DOHH2 (cell line): ENCODE measurements at regions not wholly inside any gene's neighbourhood (a gene's known extent, or its start where the extent isn't known, plus 50 kb on each side); places are given as distances from the start of the nearest gene placed in this dataset.

ENCODE experiments used
- H3F3A ChIP-seq: fragments of 200-600 bp; sonication (generic), shearing (Covaris generic); 2 replicates; pipeline ENCODE4 v1.6.0; 2016; ENCODE audit warnings: antibody characterized with exemption, mild to moderate bottlenecking; ENCODE audit not compliant: control insufficient read depth, insufficient read depth
- H3K27ac ChIP-seq: fragments of 200-600 bp; sonication (generic); 2 replicates; pipeline ENCODE4 v1.5.1; 2014; ENCODE audit warnings: low read depth, mild to moderate bottlenecking, low read length, moderate library complexity
- H3K27me3 ChIP-seq: fragments of 200-600 bp; sonication (generic); 2 replicates; pipeline ENCODE4 v1.6.1; 2014; ENCODE audit warnings: mild to moderate bottlenecking, low read length, mixed read lengths; ENCODE audit not compliant: control insufficient read depth
- H3K36me3 ChIP-seq: fragments of 200-600 bp; sonication (generic); 2 replicates; pipeline ENCODE4 v1.6.1; 2014; ENCODE audit warnings: mild to moderate bottlenecking, low read length, moderate library complexity, mixed read lengths; ENCODE audit not compliant: control insufficient read depth
- H3K4me1 ChIP-seq: fragments of 200-600 bp; sonication (generic); 2 replicates; pipeline ENCODE4 v1.6.1; 2014; ENCODE audit warnings: mild to moderate bottlenecking, low read length, mixed read lengths; ENCODE audit not compliant: control insufficient read depth
- H3K4me2 ChIP-seq: fragments of 200-600 bp; sonication (generic); 2 replicates; pipeline ENCODE4 v1.6.0; 2014; ENCODE audit warnings: mild to moderate bottlenecking, low read length, moderate library complexity
- H3K4me3 ChIP-seq: fragments of 200-600 bp; sonication (generic); 2 replicates; pipeline ENCODE4 v1.5.1; 2014; ENCODE audit warnings: mild to moderate bottlenecking, low read length, mixed read lengths
- H3K79me2 ChIP-seq: fragments of 200-600 bp; sonication (generic); 2 replicates; pipeline ENCODE4 v1.6.1; 2014; ENCODE audit warnings: mild to moderate bottlenecking, low read length, mixed read lengths; ENCODE audit not compliant: control insufficient read depth
- H3K9me2 ChIP-seq: fragments of 200-600 bp; sonication (generic); replicated peaks from 2 replicates; pipeline ENCODE4 v1.6.1; 2014; ENCODE audit warnings: mild to moderate bottlenecking, low read length, mixed read lengths; ENCODE audit not compliant: control insufficient read depth
- H3K9me3 ChIP-seq: fragments of 200-600 bp; sonication (generic); 2 replicates; pipeline ENCODE4 v1.6.1; 2014; ENCODE audit warnings: antibody characterized with exemption, low read length, mixed read lengths; ENCODE audit not compliant: control insufficient read depth, insufficient read depth
- H4K20me1 ChIP-seq: fragments of 200-600 bp; sonication (generic); 2 replicates; pipeline ENCODE4 v1.6.0; 2014; ENCODE audit warnings: low read depth, mild to moderate bottlenecking, antibody characterized with exemption, low read length, moderate library complexity; ENCODE audit not compliant: control insufficient read depth, insufficient read depth
- EZH2phosphoT487 ChIP-seq: fragments of 200-600 bp; sonication (generic); IDR thresholded peaks from 2 replicates; pipeline ENCODE4 v1.6.1; 2017; ENCODE audit warnings: borderline replicate concordance, mild to moderate bottlenecking, antibody characterized with exemption, low read length, moderate library complexity, mixed read lengths
- TF ChIP-seq, protein P1 (sequence below): fragments of 200-600 bp; sonication (generic); IDR thresholded peaks from one replicate; pipeline ENCODE4 v1.5.1; 2014; ENCODE audit warnings: antibody characterized with exemption, mild to moderate bottlenecking, low read depth, low read length; ENCODE audit not compliant: poor library complexity, severe bottlenecking

DNA sequence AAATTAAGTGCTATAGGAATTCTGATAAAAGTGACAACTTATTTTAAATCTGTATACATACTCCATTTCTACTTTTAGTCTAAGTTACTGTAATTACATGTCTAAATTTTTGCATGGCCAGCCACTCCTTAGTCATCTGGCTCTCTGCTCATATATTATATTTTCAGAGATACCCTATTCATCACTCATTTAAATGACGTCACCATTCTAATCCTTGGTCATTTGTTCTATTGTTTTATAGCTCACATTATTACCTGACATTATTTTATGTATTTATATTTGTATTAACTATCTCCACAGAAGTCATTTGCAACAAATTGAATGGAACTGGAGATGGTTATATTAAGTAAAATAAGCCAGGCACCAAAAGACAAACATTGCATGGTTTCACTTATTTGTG, 179.6 kb upstream of the CXorf51A start:
- TF ChIP-seq, protein P1, sequence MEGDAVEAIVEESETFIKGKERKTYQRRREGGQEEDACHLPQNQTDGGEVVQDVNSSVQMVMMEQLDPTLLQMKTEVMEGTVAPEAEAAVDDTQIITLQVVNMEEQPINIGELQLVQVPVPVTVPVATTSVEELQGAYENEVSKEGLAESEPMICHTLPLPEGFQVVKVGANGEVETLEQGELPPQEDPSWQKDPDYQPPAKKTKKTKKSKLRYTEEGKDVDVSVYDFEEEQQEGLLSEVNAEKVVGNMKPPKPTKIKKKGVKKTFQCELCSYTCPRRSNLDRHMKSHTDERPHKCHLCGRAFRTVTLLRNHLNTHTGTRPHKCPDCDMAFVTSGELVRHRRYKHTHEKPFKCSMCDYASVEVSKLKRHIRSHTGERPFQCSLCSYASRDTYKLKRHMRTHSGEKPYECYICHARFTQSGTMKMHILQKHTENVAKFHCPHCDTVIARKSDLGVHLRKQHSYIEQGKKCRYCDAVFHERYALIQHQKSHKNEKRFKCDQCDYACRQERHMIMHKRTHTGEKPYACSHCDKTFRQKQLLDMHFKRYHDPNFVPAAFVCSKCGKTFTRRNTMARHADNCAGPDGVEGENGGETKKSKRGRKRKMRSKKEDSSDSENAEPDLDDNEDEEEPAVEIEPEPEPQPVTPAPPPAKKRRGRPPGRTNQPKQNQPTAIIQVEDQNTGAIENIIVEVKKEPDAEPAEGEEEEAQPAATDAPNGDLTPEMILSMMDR, result no peak
- no peak for TF ChIP-seq EZH2phosphoT487
- Histone ChIP-seq H3K4me3 (no peak overlapping the region), H4K20me1 (no peaks in the 10 kb centered on the region), H3K9me2 (no peaks in the 10 kb centered on the region), H3K27ac (no peak overlapping the region), H3K36me3 (no peaks in the 10 kb centered on the region), H3K4me1 (no peaks in the 10 kb centered on the region), H3F3A (no peaks in the 10 kb centered on the region), H3K79me2 (no peaks in the 10 kb centered on the region), H3K9me3 (no peaks in the 10 kb centered on the region), H3K4me2 (no peak overlapping the region), H3K27me3 (no peaks in the 10 kb centered on the region)

DNA sequence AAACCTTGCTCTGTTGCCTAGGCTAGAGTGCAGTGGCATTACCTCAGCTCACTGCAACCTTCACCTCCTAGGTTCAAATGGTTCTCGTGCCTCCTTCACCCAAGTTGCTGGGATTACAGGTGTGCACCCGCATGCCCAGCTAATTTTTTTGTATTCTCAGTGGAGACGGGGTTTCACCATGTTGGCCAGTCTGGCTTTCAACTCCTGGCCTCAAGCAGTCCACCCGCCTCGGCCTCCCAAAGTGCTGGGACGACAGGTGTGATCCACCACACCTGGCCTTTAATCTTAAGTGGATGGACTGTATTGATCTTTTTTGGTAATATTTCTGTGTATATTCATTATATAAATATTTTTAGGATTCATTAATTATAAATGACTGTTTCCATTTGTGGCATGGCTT, 158.7 kb upstream of the CXorf51A start:
- Histone ChIP-seq H3K9me2 (no peaks in the 10 kb centered on the region), H3F3A (no peaks in the 10 kb centered on the region), H3K27ac (no peak overlapping the region), H3K4me1 (no peaks in the 10 kb centered on the region), H3K4me2 (no peak overlapping the region), H3K9me3 (no peaks in the 10 kb centered on the region), H4K20me1 (no peaks in the 10 kb centered on the region), H3K79me2 (no peaks in the 10 kb centered on the region), H3K36me3 (no peaks in the 10 kb centered on the region), H3K4me3 (no peak overlapping the region), H3K27me3 (no peaks in the 10 kb centered on the region)
- TF ChIP-seq EZH2phosphoT487, result no peak
- TF ChIP-seq, protein P1, result no peak

DNA sequence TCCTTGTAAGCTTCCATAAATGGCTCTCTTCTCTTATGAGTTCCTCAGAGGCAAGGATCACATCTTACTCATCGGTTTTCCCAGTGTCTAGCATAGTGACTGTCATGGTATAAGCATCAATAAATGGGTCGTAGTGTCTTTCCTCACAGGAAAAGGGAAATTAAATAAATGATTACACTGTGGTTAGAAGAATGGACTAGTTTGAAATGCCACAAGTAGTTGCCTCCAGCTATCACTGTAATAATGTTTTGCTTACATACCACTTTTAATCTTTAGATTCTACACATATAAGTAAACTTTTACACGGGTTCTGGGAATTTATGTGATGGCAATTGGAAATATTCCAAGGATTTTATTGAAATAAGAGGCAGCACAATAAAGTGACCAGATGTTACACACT, 152.8 kb upstream of the CXorf51A start:
- Histone ChIP-seq H3K4me3 (no peak overlapping the region), H3F3A (no peaks in the 10 kb centered on the region), H3K27ac (no peak overlapping the region), H3K79me2 (no peaks in the 10 kb centered on the region), H3K36me3 (no peaks in the 10 kb centered on the region), H4K20me1 (no peaks in the 10 kb centered on the region), H3K4me2 (no peak overlapping the region), H3K9me3 (no peaks in the 10 kb centered on the region), H3K9me2 (no peaks in the 10 kb centered on the region), H3K4me1 (no peaks in the 10 kb centered on the region), H3K27me3 (no peaks in the 10 kb centered on the region)
- TF ChIP-seq, protein P1, result no peak

DNA sequence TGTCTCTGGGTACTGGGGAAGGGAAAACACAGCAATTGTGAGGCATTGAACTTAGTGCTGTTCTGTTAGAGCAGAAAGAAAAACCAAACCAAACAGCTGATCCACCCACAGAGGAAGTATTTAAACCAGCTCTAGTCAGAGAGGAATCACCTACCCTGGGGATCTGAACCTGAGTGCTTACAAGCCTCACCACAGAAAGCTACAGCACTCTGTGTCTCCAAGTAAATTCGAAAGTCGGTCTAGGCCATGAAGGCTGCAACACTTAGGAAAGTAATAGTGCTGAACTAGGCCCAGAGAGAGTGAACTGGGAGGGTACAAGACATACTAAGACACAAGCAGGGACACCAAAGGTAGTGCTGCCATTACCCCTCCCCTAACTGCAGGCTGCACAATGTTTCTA, 142.2 kb upstream of the CXorf51A start:
- H3K4me2 ChIP-seq, result no peak overlapping the region
- no peaks in the 10 kb centered on the region for H3K9me3 ChIP-seq
- TF ChIP-seq, protein P1, result no peak
- TF ChIP-seq EZH2phosphoT487, result no peak

More for the DNA sequence above, 142.2 kb upstream of the CXorf51A start:
- no peaks in the 10 kb centered on the region for H3K9me2 ChIP-seq
- H4K20me1 ChIP-seq, result no peaks in the 10 kb centered on the region
- no peaks in the 10 kb centered on the region for H3F3A ChIP-seq
- H3K27me3 ChIP-seq, result no peaks in the 10 kb centered on the region
- H3K79me2 ChIP-seq, result no peaks in the 10 kb centered on the region
- no peak overlapping the region for H3K4me3 ChIP-seq
- H3K4me1 ChIP-seq, result no peaks in the 10 kb centered on the region
- no peak overlapping the region for H3K27ac ChIP-seq
- H3K36me3 ChIP-seq, result no peaks in the 10 kb centered on the region
